Stimulated activated naive CD4-positive, alpha-beta T cell treated with Interleukin-2 at 50 U/mL for 16 hours (primary cell): ENCODE measurements at regions not wholly inside any gene's neighbourhood (a gene's known extent, or its start where the extent isn't known, plus 50 kb on each side); places are given as distances from the start of the nearest gene placed in this dataset.

ENCODE experiments used
- DNase-seq: peaks from one replicate; lab custom pipeline; 2025; lab: John Stamatoyannopoulos, UW

DNA sequence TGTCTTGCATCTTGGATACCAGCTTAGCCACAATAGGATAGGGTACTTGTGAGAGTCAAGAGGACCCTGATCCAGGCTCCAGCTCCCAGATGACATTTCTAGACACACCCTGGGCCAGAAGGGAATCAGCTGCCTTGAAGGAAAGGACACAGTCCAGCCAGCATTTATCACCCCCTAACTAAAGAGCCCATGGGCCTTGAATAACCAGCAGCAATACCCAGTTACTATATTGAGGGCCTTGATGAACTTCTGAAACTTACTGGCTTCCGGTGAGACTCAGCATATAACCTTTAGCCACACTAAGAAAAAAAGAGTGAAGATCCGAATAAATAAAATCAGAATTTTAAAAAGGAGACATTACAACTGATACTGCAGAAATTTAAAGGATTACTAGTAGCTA is 1135.4 kb downstream of the LRFN5 start:
- DNase-seq, result no peak

DNA sequence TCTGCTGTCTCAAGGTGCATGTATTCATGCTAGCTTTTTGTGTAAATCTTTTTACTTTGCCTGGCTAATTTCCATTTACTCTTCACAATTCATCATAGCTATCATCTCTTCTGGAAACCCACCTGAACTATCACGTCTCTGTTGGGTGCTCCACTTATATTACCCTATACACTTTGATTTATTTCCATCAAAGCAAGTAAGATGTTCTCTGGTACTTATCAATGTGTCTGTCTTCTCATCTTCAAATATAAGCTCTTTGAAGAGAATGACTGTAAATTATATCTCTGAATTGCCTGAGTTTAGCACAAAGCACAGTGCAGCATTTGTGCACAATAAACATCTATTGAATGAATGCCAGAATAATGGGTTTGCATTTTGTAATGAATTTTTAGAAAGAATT is 1129.7 kb downstream of the LRFN5 start:
- DNase-seq, result no peak

DNA sequence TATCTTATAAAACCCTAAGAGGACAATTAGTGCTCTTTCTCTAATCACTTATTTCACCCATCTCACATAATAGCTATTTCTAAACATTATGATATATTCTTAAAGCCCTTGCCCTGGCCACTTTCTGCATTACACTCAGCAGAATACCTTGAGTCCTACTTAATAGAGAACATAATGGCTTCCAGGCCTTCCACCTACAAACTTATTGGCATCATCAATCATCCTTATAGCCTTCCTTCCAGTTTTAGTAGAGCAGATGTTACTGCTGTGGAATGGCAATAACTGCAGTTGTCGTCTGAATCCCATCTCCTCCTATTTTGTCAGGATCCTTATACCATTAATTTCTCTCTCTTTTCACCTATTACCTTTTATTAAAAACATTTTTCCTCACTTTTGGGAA is 1127.4 kb downstream of the LRFN5 start:
- no peak for DNase-seq

- no peak for DNase-seq
Observed at GRCh38 chr14:42732005-42732404, 1125.3 kb downstream of the LRFN5 start.

DNA sequence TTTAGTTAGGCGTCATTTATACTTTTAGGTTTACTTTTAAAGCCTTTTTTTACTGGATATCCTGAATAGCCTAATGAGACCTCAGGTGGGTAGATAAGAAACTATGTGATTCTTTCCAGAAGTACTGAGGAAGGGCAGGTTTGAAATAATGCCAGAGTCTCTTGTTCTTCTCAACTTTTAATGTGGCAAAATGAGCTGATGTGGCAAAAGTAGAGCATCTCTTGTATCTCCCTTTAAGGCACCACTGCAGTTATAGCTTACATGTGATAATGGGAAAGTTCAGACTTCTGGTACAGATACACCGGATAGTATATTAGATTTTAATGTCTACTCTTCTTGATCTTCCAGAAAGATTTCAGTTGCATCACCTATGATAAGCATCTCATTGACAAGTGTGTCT is 1124.8 kb downstream of the LRFN5 start:
- DNase-seq, result no peak

DNA sequence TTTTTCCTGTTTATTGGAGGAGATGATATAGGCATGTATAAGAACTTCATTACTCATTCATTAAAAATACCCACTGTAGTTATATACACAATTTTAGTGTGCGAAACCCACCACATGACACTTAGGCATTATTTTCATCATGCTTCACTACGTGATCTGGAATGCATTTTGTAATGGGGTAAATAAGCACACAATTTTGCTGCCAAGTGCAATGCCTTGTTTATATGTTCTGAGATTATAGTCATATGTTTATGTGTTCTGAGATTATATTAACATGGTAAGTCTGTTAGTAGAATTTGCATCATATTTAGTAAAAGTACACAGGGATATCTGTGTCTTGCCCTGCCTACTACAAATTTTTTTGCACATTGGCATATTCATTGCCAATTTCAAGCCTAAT is 1123.0 kb downstream of the LRFN5 start:
- DNase-seq, result no peak

GRCh38 chr14:42719391-42719790 is 1112.7 kb downstream of the LRFN5 start:
- DNase-seq, result no peak

DNA sequence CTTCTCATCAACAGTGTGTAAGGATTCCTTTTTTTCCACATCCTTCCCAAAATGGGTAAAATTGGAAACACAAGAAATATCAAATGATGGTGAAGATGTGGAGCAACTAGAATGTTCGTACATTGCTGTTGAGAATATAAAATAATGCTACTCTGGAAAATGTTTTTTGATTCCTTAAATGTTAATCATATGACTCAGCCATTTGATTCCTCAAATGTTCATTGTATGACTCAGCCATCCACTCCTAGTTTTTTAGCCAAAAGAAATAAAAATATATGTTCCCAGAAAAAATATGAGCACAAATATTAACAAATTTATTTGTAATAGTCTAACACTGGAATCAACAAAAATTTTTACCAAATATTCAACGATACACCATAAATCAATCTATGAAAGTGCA is 1108.6 kb downstream of the LRFN5 start:
- no peak for DNase-seq

GRCh38 chr14:42710071-42710470 is 1103.4 kb downstream of the LRFN5 start:
- no peak for DNase-seq

DNA sequence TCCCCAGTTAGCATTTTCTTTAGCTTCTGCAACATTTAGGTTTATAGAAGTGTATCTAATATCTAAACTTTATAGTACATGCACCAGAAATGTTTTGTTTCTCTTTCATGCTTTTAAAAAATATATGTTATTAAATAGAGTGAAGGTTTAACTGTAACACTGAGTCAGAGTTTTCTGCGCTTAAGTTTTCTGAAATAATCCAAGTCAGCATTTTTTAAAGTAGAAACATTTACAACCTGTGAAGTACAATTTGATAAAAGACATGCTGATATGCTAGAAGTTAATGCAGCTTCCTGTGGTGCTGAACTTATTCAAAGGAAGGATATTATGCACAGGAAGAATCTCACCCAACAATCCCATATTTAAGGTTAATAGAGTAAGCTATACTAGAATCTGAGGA is 1096.8 kb downstream of the LRFN5 start:
- DNase-seq, result no peak

DNA sequence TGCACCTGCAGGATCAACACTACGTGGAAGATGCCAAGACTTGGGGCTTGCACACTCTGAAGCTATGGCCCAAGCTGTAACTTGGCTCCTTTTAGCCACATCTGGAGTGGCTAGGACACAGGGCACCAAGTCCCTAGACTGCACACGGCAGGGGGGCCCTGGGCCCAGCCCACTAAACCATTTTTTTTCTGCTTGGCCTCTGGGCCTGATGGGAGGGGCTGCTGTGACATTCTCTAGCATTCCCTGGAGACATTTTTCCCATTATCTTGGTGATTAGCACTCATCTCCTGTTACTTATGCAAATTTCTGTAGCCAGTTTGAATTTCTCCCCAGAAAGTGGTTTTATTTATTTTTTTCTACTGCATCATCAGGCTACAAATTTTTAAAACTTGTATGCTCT is 1080.7 kb downstream of the LRFN5 start:
- no peak for DNase-seq

DNA sequence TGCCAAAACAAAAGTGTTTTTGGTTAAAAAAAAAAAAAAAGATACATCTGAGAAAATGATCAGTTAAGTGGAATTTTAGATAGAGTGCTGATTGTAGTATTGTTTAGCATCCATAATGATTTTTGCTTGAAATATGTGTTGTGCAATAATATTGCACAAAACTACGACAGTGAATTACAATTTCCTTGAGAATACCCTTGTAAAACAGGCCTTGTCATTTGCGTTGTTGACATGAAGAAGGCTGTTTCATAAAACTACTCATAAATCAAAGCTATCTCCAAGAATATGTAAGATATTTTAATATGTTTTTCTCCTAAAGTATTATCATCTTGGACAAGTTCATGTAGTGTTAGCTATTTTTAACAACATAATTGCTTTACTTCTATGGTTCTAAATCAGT is 1077.0 kb downstream of the LRFN5 start:
- DNase-seq, result no peak

DNA sequence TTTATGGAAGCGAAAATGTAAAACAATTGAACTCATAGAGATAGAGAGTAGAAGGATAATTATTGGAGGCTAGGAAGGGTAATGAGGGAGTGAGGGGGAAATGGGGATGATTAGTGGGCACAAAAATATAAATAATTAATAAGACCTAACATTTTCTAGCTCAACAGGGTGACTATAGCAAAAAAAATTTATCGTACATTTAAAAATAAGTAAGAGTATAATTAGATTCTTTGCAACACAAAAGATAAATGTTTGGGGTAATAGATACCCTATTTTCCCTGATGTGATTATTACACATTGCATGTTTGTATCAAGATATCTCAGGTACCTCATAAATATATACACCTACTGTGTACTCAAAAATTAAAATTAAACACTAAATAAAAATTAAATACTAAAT is 1070.0 kb downstream of the LRFN5 start:
- DNase-seq, result no peak

DNA sequence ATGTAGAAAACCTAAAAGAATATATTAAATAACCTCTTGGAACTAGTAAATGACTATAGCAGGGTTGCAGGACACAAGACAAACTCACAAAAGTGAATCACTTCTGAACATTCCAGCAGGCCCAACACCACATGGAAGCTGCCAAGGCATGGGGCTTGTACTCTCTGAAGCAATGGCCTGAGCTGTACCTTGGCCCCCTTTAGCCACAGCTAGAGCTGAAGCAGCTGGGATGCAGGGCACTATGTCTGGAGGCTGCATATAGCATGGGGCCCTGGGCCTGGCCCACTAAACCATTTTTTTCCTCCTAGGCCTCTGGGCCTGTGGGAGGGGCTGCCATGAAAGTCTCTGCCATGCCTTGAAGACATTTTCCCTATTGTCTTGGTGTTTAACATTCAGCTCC is 1067.3 kb downstream of the LRFN5 start:
- no peak for DNase-seq

GRCh38 chr14:42671636-42672035 is 1065.0 kb downstream of the LRFN5 start:
- no peak for DNase-seq

- DNase-seq, result no peak
Observed at GRCh38 chr14:42665083-42665482, 1058.4 kb downstream of the LRFN5 start.

DNA sequence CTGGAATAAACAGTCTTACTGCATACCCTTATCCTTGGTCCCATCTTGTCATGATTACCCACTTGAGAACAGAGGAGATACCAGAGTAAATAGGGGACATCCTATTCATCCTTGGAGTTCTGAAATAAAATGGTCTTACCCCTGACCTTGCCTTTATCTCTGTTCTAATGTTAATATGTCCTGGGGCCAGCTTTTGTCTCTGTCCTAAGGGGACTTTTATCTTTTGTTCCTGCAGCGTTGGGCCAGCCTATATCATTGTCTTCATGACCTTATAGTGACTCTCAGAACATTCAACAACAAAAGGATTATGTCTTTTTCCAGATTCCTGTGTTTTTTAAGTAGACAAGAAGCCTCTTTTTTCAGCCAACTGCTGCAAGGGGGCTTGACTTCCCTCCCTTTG is 1057.5 kb downstream of the LRFN5 start:
- DNase-seq, result no peak

- DNase-seq, result no peak
Observed at GRCh38 chr14:42654707-42655106, 1048.0 kb downstream of the LRFN5 start.

DNA sequence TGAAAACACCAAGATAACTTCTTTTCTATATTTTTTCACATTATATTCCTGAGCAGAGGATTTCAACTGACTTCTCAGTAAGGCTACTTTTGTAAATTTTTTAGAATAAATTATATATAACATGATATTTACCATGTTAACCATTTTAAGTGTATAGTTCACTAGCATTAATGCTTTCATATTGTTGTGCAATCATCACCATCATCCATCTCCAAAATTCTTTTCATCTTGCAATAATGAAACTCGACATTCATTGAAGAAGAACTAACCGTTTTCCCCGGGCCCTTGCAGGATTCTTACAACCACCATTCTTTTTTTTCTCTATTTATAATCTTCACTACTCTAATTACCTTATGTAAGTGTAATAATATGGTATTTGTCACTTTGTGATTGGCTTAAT is 1036.1 kb downstream of the LRFN5 start:
- no peak for DNase-seq

DNA sequence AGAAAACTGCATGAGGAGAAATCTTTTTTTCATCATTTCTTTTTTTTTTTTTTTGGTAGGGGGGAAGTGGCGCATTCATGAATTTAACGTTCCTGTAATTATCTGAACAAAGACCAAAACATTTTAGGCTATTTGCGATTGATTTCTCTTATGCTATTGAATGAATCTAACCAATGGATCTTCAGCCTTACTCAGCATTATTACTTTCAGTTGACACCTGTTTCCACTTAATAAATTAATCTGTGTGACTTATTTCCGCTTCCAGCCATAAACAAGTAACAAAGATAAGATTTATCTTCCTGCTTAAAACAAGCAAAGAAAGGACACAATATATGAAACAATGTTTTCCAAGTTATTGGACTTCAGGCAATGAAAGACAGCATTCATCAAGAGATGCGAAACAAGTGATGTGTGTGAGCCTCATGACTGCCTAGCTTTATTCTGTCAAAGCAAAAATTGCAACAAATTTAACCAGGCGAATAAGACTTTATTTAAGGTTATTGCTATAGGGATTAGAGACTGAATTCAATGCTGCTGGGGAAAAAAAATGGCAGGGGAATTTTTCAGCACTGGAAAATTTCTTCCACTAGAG is 1026.9 kb downstream of the LRFN5 start:
- no peak for DNase-seq

- DNase-seq, result no peak
Observed at GRCh38 chr14:42629553-42629952, 1022.9 kb downstream of the LRFN5 start.

- DNase-seq, result no peak
Observed at GRCh38 chr14:42628602-42629001, 1021.9 kb downstream of the LRFN5 start.

DNA sequence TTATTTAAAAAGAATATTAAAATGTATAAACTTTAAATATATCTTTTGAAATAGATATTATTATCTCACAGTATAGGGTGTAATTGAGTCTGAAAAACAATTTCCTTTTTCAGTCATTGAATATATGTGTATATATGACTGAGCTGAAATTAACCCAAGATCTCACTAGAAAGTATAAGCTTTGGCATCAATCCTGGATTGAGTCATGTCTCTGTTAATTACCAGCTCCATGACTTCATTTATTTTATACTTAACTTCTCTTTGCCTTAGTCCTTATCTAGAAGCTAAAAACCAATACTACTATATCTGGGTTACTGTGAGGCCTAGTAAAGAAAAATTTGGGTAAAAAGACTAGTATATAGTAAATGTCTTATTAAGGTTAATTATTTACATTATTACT is 1020.3 kb downstream of the LRFN5 start:
- no peak for DNase-seq

DNA sequence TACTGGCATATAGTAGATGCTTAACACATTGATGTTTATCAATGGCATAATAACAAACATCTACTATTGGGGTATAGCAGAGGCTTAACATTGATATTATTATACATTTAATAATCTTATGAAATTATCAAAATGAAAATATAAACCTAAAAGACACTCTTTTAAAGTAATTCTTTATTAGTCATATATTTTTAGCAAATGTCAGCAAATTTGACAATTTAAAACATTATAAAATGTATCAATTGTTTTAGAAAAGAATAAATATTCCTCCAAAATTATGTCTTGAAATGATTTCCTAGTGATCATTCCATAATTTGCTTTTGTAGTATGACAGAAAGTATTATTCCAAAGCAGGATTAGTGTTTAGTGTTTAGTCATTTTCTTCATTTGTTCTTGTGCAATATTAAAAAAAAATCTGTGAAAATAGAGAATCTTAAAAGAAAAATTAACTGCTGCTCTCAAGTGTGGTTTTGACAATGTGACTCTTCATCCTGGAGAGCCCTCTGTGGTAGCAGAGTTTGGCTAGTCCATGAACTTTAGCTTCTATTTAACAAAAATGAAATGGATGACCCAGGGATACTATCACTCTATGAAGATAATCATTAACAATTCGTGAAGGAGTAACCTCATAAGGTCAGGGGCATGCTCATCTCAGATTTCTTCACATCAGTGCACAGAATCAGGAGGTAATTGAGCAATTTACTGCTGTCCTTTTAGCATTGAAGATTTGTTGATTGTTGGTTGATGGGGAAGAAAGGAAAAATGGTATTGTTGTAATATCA is 1018.5 kb downstream of the LRFN5 start:
- no peak for DNase-seq
